Endothelial cell (in vitro differentiated cells): ENCODE measurements at regions not wholly inside any gene's neighbourhood (a gene's known extent, or its start where the extent isn't known, plus 50 kb on each side); places are given as distances from the start of the nearest gene placed in this dataset.

Experiments used
- DNase-seq: peaks from one replicate; pipeline ENCODE4 v3.0.0; 2021; ENCODE audit warnings: low spot score
- H3K27ac Mint-ChIP-seq: one replicate; pipeline ENCODE4 v1.8.0; 2021; ENCODE audit warnings: mixed read lengths, inconsistent platforms; ENCODE audit not compliant: unreplicated experiment
- H3K27me3 Mint-ChIP-seq: one replicate; pipeline ENCODE4 v1.8.0; 2021; ENCODE audit warnings: mild to moderate bottlenecking, moderate library complexity, mixed read lengths, inconsistent platforms; ENCODE audit not compliant: unreplicated experiment
- H3K36me3 Mint-ChIP-seq: one replicate; pipeline ENCODE4 v1.8.0; 2021; ENCODE audit warnings: mild to moderate bottlenecking, low read depth, mixed read lengths, inconsistent platforms; ENCODE audit not compliant: unreplicated experiment
- H3K4me1 Mint-ChIP-seq: one replicate; pipeline ENCODE4 v1.8.0; 2021; ENCODE audit warnings: mild to moderate bottlenecking, mixed read lengths, inconsistent platforms; ENCODE audit not compliant: unreplicated experiment
- H3K4me3 Mint-ChIP-seq: one replicate; pipeline ENCODE4 v1.8.0; 2021; ENCODE audit warnings: mild to moderate bottlenecking, mixed read lengths, inconsistent platforms; ENCODE audit not compliant: unreplicated experiment
- H3K9me3 Mint-ChIP-seq: one replicate; pipeline ENCODE4 v1.8.0; 2021; ENCODE audit warnings: mixed read lengths, inconsistent platforms; ENCODE audit not compliant: unreplicated experiment
- TF ChIP-seq, protein P1 (sequence below): fragments of 200-600 bp; sonication (generic); IDR thresholded peaks from one replicate; pipeline ENCODE4 v1.5.0; 2021; ENCODE audit warnings: antibody characterized with exemption; ENCODE audit not compliant: unreplicated experiment

- no peak for DNase-seq
- Mint-ChIP-seq H3K4me1 (no peaks in the 10 kb centered on the region), H3K9me3 (no peaks in the 10 kb centered on the region), H3K36me3 (no peaks in the 10 kb centered on the region), H3K4me3 (no peak overlapping the region), H3K27ac (no peak overlapping the region), H3K27me3 (no peaks in the 10 kb centered on the region)
- TF ChIP-seq, protein P1, sequence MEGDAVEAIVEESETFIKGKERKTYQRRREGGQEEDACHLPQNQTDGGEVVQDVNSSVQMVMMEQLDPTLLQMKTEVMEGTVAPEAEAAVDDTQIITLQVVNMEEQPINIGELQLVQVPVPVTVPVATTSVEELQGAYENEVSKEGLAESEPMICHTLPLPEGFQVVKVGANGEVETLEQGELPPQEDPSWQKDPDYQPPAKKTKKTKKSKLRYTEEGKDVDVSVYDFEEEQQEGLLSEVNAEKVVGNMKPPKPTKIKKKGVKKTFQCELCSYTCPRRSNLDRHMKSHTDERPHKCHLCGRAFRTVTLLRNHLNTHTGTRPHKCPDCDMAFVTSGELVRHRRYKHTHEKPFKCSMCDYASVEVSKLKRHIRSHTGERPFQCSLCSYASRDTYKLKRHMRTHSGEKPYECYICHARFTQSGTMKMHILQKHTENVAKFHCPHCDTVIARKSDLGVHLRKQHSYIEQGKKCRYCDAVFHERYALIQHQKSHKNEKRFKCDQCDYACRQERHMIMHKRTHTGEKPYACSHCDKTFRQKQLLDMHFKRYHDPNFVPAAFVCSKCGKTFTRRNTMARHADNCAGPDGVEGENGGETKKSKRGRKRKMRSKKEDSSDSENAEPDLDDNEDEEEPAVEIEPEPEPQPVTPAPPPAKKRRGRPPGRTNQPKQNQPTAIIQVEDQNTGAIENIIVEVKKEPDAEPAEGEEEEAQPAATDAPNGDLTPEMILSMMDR, result no peak
These were observed 1085.2 kb upstream of the ARRDC3 start for GRCh38 chr5:92468295-92468694.

DNA sequence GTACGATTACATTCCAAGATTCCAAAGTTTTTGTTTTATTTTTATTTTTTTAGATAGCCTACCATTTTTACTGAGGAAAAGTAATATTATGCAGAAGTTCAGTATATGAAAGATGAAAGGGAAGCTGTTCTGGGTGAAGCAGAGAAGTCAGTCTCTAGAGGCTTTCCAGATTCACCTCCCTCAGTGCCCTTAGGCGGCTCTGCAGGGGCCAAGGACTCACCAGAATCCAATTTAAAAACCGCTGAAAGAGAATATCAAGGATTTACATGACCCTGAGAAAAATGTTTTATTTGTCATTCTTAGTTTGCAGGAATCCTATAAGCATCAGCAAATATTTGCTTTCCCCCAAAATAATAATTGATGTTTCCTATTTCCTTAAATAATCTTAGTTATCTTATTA lies 1084.6 kb upstream of the ARRDC3 start:
- no peaks in the 10 kb centered on the region for H3K4me1 Mint-ChIP-seq

DNA sequence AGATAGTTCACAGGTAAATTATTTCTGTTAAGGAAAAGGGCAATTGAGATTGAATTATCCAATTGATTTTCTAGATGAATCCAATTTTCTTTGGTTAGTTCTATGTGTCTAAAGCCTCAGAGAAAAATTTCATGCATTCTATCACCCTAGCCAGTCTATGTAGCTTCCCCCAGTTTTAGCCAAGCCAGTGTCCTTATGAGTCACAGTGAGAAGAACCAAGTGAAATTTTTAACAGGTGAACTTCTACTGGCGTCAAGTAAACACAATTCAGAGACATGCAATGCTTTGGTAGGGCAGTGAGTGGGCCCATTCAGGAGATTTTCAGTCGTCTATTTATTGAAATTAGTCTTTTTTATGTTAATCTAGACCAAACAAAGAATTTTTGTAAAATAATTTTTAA lies 1077.4 kb upstream of the ARRDC3 start:
- Mint-ChIP-seq H3K4me1 (no peaks in the 10 kb centered on the region), H3K27me3 (no peaks in the 10 kb centered on the region), H3K4me3 (no peak overlapping the region), H3K27ac (no peak overlapping the region), H3K9me3 (no peaks in the 10 kb centered on the region), H3K36me3 (no peaks in the 10 kb centered on the region)
- no peak for DNase-seq
- TF ChIP-seq, protein P1, result no peak

More for the DNA sequence above, 1084.6 kb upstream of the ARRDC3 start:
- Mint-ChIP-seq H3K9me3 (no peaks in the 10 kb centered on the region), H3K4me3 (no peak overlapping the region), H3K27ac (no peak overlapping the region), H3K27me3 (no peaks in the 10 kb centered on the region), H3K36me3 (no peaks in the 10 kb centered on the region)
- no peak for DNase-seq
- TF ChIP-seq, protein P1, result no peak

GRCh38 chr5:92459654-92460053 lies 1076.5 kb upstream of the ARRDC3 start:
- Mint-ChIP-seq H3K4me1 (no peaks in the 10 kb centered on the region), H3K27me3 (no peaks in the 10 kb centered on the region), H3K36me3 (no peaks in the 10 kb centered on the region), H3K4me3 (no peak overlapping the region), H3K27ac (no peak overlapping the region), H3K9me3 (no peaks in the 10 kb centered on the region)
- TF ChIP-seq, protein P1, result no peak
- DNase-seq, result no peak

DNA sequence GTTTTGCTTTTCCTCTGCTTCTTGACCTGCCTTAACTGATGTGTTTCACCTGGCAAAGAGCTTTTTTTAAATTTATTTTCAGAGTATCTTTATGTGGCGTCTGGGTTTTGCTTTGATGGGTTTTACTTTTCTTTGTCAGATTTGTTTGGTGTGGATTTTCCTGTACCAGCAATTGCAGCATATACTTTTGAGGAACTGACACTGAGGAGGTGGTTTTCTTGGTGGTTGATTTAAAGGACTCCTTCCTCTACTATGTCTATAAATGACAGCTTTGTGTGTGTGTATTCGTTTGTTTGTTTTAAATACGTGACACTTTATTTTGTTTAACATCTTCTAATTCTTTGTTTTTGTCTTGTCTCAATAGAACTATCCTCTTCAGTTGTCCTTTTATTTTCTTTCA lies 1071.9 kb upstream of the ARRDC3 start:
- Mint-ChIP-seq H3K4me3 (no peak overlapping the region), H3K9me3 (no peaks in the 10 kb centered on the region), H3K36me3 (no peaks in the 10 kb centered on the region), H3K4me1 (no peaks in the 10 kb centered on the region), H3K27me3 (no peaks in the 10 kb centered on the region), H3K27ac (no peak overlapping the region)
- TF ChIP-seq, protein P1, result no peak
- no peak for DNase-seq
